ENCODE measurements at regions not wholly inside any gene's neighbourhood (a gene's known extent, or its start where the extent isn't known, plus 50 kb on each side); places are given as distances from the start of the nearest gene placed in this dataset.

DNA sequence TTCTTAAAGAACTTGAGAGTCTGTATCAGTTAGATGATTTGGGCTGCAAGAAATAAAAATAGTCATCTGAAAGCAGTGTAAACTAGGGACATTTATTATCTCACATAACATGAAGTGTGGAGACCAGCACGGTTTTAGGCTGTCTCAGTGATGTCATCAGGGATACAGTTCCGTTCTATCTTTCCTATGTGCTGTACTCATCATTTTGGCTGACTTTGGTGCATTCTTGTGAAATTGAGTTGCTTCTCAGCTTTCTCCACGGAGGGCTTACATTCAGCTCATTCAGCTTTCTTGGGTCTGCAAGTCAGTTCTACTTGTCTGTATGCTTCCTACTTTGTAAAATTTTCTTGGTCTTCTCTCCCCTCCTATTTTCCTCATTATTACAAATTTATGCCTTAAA is 51.8 kb upstream of the LIN7C start:
- intact Hi-C loops (cut with DNase I): no loop called here
- Histone ChIP-seq H3K27ac (no peak overlapping the region), H3K27me3 (no peaks in the 10 kb centered on the region), H3K4me1 (ENCODE audit: insufficient read depth) (no peaks in the 10 kb centered on the region), H3K36me3 (no peaks in the 10 kb centered on the region), H3K9me3 (no peaks in the 10 kb centered on the region), H3K4me3 (no peak overlapping the region)
- DNase-seq: no peak
- WGBS, 3 donors: 86 to 98% (median 92%) methylated on average over 3 of the region's 3 CpGs
- TF ChIP-seq POLR2A (IDR thresholded peaks at IDR 0.05) (no peak), EP300 (IDR thresholded peaks at IDR 0.05) (no peak)
- TF ChIP-seq, protein P1, sequence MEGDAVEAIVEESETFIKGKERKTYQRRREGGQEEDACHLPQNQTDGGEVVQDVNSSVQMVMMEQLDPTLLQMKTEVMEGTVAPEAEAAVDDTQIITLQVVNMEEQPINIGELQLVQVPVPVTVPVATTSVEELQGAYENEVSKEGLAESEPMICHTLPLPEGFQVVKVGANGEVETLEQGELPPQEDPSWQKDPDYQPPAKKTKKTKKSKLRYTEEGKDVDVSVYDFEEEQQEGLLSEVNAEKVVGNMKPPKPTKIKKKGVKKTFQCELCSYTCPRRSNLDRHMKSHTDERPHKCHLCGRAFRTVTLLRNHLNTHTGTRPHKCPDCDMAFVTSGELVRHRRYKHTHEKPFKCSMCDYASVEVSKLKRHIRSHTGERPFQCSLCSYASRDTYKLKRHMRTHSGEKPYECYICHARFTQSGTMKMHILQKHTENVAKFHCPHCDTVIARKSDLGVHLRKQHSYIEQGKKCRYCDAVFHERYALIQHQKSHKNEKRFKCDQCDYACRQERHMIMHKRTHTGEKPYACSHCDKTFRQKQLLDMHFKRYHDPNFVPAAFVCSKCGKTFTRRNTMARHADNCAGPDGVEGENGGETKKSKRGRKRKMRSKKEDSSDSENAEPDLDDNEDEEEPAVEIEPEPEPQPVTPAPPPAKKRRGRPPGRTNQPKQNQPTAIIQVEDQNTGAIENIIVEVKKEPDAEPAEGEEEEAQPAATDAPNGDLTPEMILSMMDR (IDR thresholded peaks at IDR 0.05): no peak

DNA sequence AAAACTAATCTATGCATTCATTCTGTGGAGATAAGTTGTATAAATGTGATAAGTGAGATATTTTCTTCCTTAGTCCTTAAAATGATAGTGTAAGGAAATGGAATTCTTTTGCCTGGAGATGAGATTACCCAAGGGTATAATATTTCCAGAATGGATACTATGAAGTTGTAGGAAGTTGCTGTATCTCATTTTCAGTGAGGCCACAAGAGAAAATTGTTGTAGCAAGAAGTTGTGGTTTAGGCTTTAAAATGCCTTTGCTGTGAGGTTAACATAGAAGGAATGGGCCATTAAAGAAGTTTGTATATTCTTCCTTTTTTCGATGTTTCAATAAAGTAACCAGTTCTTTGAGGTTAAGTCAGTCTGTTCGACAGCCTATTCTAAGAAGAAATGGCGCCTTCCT is 50.7 kb upstream of the LIN7C start:
- H3K27ac ChIP-seq: no peak overlapping the region
- WGBS, 3 donors: 79 to 99% (median 93%) methylated on average over 3 of the region's 3 CpGs
- intact Hi-C loops (cut with DNase I): no loop called here
- no peak for TF ChIP-seq POLR2A (IDR thresholded peaks at IDR 0.05)
- TF ChIP-seq, protein P1 (IDR thresholded peaks at IDR 0.05): no peak
- TF ChIP-seq EP300 (IDR thresholded peaks at IDR 0.05): no peak
- no peaks in the 10 kb centered on the region for H3K9me3 ChIP-seq
- no peak for DNase-seq
- no peaks in the 10 kb centered on the region for H3K4me1 ChIP-seq (ENCODE audit: insufficient read depth)
- no peak overlapping the region for H3K4me3 ChIP-seq
- H3K27me3 ChIP-seq: no peaks in the 10 kb centered on the region
- no peaks in the 10 kb centered on the region for H3K36me3 ChIP-seq

All from ovary (tissue), 7 donors.